Endothelial cell of umbilical vein (primary cell): ENCODE measurements at regions not wholly inside any gene's neighbourhood (a gene's known extent, or its start where the extent isn't known, plus 50 kb on each side); places are given as distances from the start of the nearest gene placed in this dataset.

Source experiments
- BruUV-seq: library from RNA; stranded (reverse); fragments of 400-500 nt; replicated peaks from 2 replicates; lab custom pipeline; 2021; lab: Mats Ljungman, UMichigan
- CTCF ChIA-PET: fragments of 300-600, 350-600 bp; sonication (Branson Sonifier 250); formaldehyde crosslinking; loops from one replicate; lab custom pipeline; 2021; ENCODE audit warnings: antibody characterized with exemption, inconsistent platforms; lab: Charles Lee
- POLR2A ChIA-PET: fragments of 300-600, 350-600 bp; sonication (Branson Sonifier 250); formaldehyde crosslinking; loops from one replicate; lab custom pipeline; 2021; ENCODE audit warnings: antibody characterized with exemption, inconsistent platforms; lab: Charles Lee
- DNase-seq: peaks from one replicate; pipeline ENCODE4 v3.0.0-alpha.2; 2011; ENCODE audit warnings: low read depth, low spot score
- FAIRE-seq: peaks from 2 replicates; lab custom pipeline; 2011; peaks lifted over from hg19 to GRCh38; lab: Jason Lieb, UNC
- H2AFZ ChIP-seq: 2 replicates; pipeline ENCODE4 v1.6.0; 2012; ENCODE audit warnings: low read depth, low read length, control low read depth, inconsistent platforms
- H3K27ac ChIP-seq: 2 replicates; pipeline ENCODE4 v1.5.1; 2011; ENCODE audit warnings: low read depth, mild to moderate bottlenecking, control low read depth, low read length, moderate library complexity; ENCODE audit not compliant: insufficient read depth
- H3K27me3 ChIP-seq, 2 experiments: 2 replicates each; pipeline versions ENCODE4 v1.6.0 to v1.6.1; 2011; ENCODE audit warnings: low read length in 2 of 2, mixed read lengths in 1 of 2; ENCODE audit not compliant: control insufficient read depth in 2 of 2, insufficient read depth in 2 of 2
- H3K36me3 ChIP-seq, 2 experiments: 2 replicates in 1 of 2; 3 replicates in 1 of 2; pipeline ENCODE4 v1.5.1; 2011; ENCODE audit warnings: low read length in 2 of 2, mild to moderate bottlenecking in 1 of 2, moderate library complexity in 1 of 2; ENCODE audit not compliant: control insufficient read depth in 2 of 2, insufficient read depth in 2 of 2; ENCODE audit errors: extremely low read depth in 1 of 2
- H3K4me1 ChIP-seq: 3 replicates; pipeline ENCODE4 v1.5.1; 2011; ENCODE audit warnings: mild to moderate bottlenecking, low read length; ENCODE audit not compliant: control insufficient read depth, insufficient read depth; ENCODE audit errors: extremely low read depth
- H3K4me2 ChIP-seq: 2 replicates; pipeline ENCODE4 v1.6.1; 2011; ENCODE audit warnings: low read length, control low read depth, mixed read lengths; ENCODE audit not compliant: insufficient read depth
- H3K4me3 ChIP-seq, 3 experiments: fragments of 200-600 bp in 1 of 3; sonication (generic), shearing (Covaris generic) in 1 of 3; replicated peaks in 1 of 3; 2 replicates each; pipeline ENCODE4 v1.5.1; 2011 to 2016; ENCODE audit warnings: control low read depth in 3 of 3, low read length in 3 of 3, mild to moderate bottlenecking in 2 of 3, inconsistent platforms in 1 of 3, low read depth in 1 of 3, moderate library complexity in 1 of 3; ENCODE audit not compliant: insufficient read depth in 1 of 3
- H3K79me2 ChIP-seq: 2 replicates; pipeline ENCODE4 v1.6.0; 2012; ENCODE audit warnings: low read length, inconsistent platforms; ENCODE audit not compliant: control insufficient read depth, insufficient read depth
- H3K9ac ChIP-seq: replicated peaks from 2 replicates; pipeline ENCODE3; 2011; ENCODE audit warnings: low read length, control low read depth; ENCODE audit not compliant: insufficient read depth; ENCODE audit errors: extremely low read depth
- H3K9me1 ChIP-seq: replicated peaks from 3 replicates; pipeline ENCODE4 v1.6.0; 2011; ENCODE audit warnings: mild to moderate bottlenecking, low read length; ENCODE audit not compliant: control insufficient read depth, insufficient read depth; ENCODE audit errors: extremely low read depth
- H3K9me3 ChIP-seq: replicated peaks from 2 replicates; pipeline ENCODE4 v1.5.1; 2012; ENCODE audit warnings: low read length, inconsistent platforms; ENCODE audit not compliant: control insufficient read depth, insufficient read depth
- H4K20me1 ChIP-seq: replicated peaks from 2 replicates; pipeline ENCODE3; 2011; ENCODE audit warnings: mild to moderate bottlenecking, low read length; ENCODE audit not compliant: control insufficient read depth, insufficient read depth; ENCODE audit errors: extremely low read depth
- CTCF ChIP-seq, 2 donors: IDR thresholded peaks; 1 replicate in 1 of 2; 2 replicates in 1 of 2; pipeline ENCODE4 v1.5.1; 2011; ENCODE audit warnings: low read length in 2 of 2, mild to moderate bottlenecking in 2 of 2, moderate library complexity in 2 of 2, control low read depth in 1 of 2, inconsistent platforms in 1 of 2, low read depth in 1 of 2; ENCODE audit not compliant: insufficient read depth in 1 of 2; ENCODE audit errors: extremely low read depth in 1 of 2
- EZH2 ChIP-seq: IDR thresholded peaks from 2 replicates; pipeline ENCODE4 v1.6.1; 2012; ENCODE audit warnings: borderline replicate concordance, low read depth, mild to moderate bottlenecking, moderate library complexity, low read length, inconsistent platforms; ENCODE audit not compliant: severe bottlenecking
- FOS ChIP-seq: IDR thresholded peaks from 2 replicates; pipeline ENCODE4 v1.6.1; 2011; ENCODE audit warnings: mild to moderate bottlenecking, low read length, moderate library complexity, borderline replicate concordance; ENCODE audit not compliant: insufficient read depth
- GATA2 ChIP-seq: IDR thresholded peaks from 2 replicates; pipeline ENCODE4 v1.7.0; 2011; ENCODE audit warnings: low read depth, mild to moderate bottlenecking, moderate library complexity, mixed read lengths, low read length; ENCODE audit not compliant: insufficient read length, insufficient read depth
- JUN ChIP-seq: IDR thresholded peaks from 2 replicates; pipeline ENCODE4 v1.6.1; 2011; ENCODE audit warnings: borderline replicate concordance, low read depth; ENCODE audit not compliant: insufficient read length, insufficient read depth
- MAX ChIP-seq: IDR thresholded peaks from 2 replicates; pipeline ENCODE4 v1.6.1; 2011; ENCODE audit not compliant: insufficient read depth, insufficient read length
- MYC ChIP-seq: IDR thresholded peaks from one replicate; pipeline ENCODE4 v1.6.1; 2011; ENCODE audit warnings: mild to moderate bottlenecking, low read depth, low read length
- POLR2A ChIP-seq: IDR thresholded peaks from 2 replicates; pipeline ENCODE4 v1.6.1; 2012; ENCODE audit warnings: low read depth, mild to moderate bottlenecking, control low read depth, low read length
- POLR2AphosphoS5 ChIP-seq: IDR thresholded peaks from 2 replicates; pipeline ENCODE4 v1.6.1; 2012; ENCODE audit warnings: low read depth, mild to moderate bottlenecking, control low read depth, low read length, moderate library complexity; ENCODE audit not compliant: insufficient read depth
- dilution Hi-C: fragments of 300-500 bp; cut with MboI; formaldehyde crosslinking; loops from one replicate; pipeline ENCODE4 v1.15.0; 2019; ENCODE audit warnings: low sequenced_read_pairs; ENCODE audit not compliant: extremely low pct_ligation_motif_present
- intact Hi-C: fragments of 100-400 bp; cut with micrococcal nuclease; formaldehyde crosslinking; loops from one replicate; pipeline ENCODE4 v1.10.0; 2022

GRCh38 chr7:119413314-119413805 lies 859.6 kb upstream of the KCND2 start:
- POLR2A ChIA-PET, result no interaction called here
- intact Hi-C loops (no loop called here), dilution Hi-C loops (no loop called here)
- H3K9me3 ChIP-seq, result peaks cover 3% of the 10 kb centered on the region
- H4K20me1 ChIP-seq, result no peaks in the 10 kb centered on the region
- no peak overlapping the region for H3K4me2 ChIP-seq
- H3K9me1 ChIP-seq, result no peaks in the 10 kb centered on the region
- H3K4me3 ChIP-seq, result no peak overlapping the region
- H3K9ac ChIP-seq, result no peak overlapping the region
- no peaks in the 10 kb centered on the region for H3K36me3 ChIP-seq
- H3K79me2 ChIP-seq, result no peaks in the 10 kb centered on the region
- FAIRE-seq, result no peak
- CTCF ChIA-PET, result no interaction called here
- TF ChIP-seq EZH2, result no peak
- no peak for TF ChIP-seq MYC
- TF ChIP-seq JUN, result no peak
- TF ChIP-seq POLR2AphosphoS5, result no peak
- no peak for TF ChIP-seq MAX
- no peak for TF ChIP-seq FOS
- no peak for TF ChIP-seq GATA2
- no peak for TF ChIP-seq POLR2A
- no peak for TF ChIP-seq CTCF (IDR thresholded peaks at IDR 0.05; ENCODE audit: extremely low read depth in 1 of 2, insufficient read depth in 1 of 2, low read depth in 1 of 2, low read length in 2 of 2)
- no peak for DNase-seq
- H3K27me3 ChIP-seq, result no peaks in the 10 kb centered on the region
- H3K27ac ChIP-seq, result no peak overlapping the region
- no peaks in the 10 kb centered on the region for H3K4me1 ChIP-seq
- no TSS peak for BruUV-seq
- H2AFZ ChIP-seq, result no peak overlapping the region
